OCI-LY1 (cell line): ENCODE measurements at regions not wholly inside any gene's neighbourhood (a gene's known extent, or its start where the extent isn't known, plus 50 kb on each side); places are given as distances from the start of the nearest gene placed in this dataset.

ENCODE experiments used
- H2AFZ ChIP-seq: fragments of 200-600 bp; sonication (generic), shearing (Covaris generic); 2 replicates; pipeline ENCODE4 v1.6.0; 2014; ENCODE audit warnings: antibody characterized with exemption, mild to moderate bottlenecking, low read length
- H3F3A ChIP-seq: fragments of 200-600 bp; sonication (generic), shearing (Covaris generic); 2 replicates; pipeline ENCODE4 v1.6.0; 2014; ENCODE audit warnings: mild to moderate bottlenecking, antibody characterized with exemption, low read length, moderate library complexity; ENCODE audit not compliant: insufficient read depth
- H3K27ac ChIP-seq: fragments of 200-600 bp; sonication (generic); 2 replicates; pipeline ENCODE4 v1.5.1; 2014; ENCODE audit warnings: low read length, mixed run types, mild to moderate bottlenecking, low read depth; ENCODE audit not compliant: poor library complexity, severe bottlenecking
- H3K27me3 ChIP-seq: fragments of 200-600 bp; sonication (generic); 2 replicates; pipeline ENCODE4 v1.6.0; 2014; ENCODE audit warnings: antibody characterized with exemption, mild to moderate bottlenecking, low read length, moderate library complexity; ENCODE audit not compliant: insufficient read depth
- H3K36me3 ChIP-seq: fragments of 200-600 bp; sonication (generic); 2 replicates; pipeline ENCODE4 v1.6.1; 2014; ENCODE audit warnings: mild to moderate bottlenecking, antibody characterized with exemption, low read length, moderate library complexity, mixed read lengths; ENCODE audit not compliant: insufficient read depth
- H3K4me1 ChIP-seq: fragments of 200-600 bp; sonication (generic); 2 replicates; pipeline ENCODE4 v1.5.1; 2014; ENCODE audit warnings: mild to moderate bottlenecking, low read length, moderate library complexity; ENCODE audit not compliant: insufficient read depth, severe bottlenecking
- H3K4me2 ChIP-seq: fragments of 200-600 bp; sonication (generic), shearing (Covaris generic); 2 replicates; pipeline ENCODE4 v1.6.1; 2014; ENCODE audit warnings: low read length
- H3K4me3 ChIP-seq: fragments of 200-600 bp; sonication (generic); 2 replicates; pipeline ENCODE4 v1.5.1; 2014; ENCODE audit warnings: low read length, low read depth, mild to moderate bottlenecking, mixed read lengths; ENCODE audit not compliant: poor library complexity, severe bottlenecking
- H3K79me2 ChIP-seq: fragments of 200-600 bp; shearing (Covaris generic); 2 replicates; pipeline ENCODE4 v1.6.1; 2016; ENCODE audit warnings: mixed run types, low read length, mixed read lengths; ENCODE audit not compliant: insufficient read depth
- H3K9ac ChIP-seq: fragments of 200-600 bp; sonication (generic), shearing (Covaris generic); 2 replicates; pipeline ENCODE4 v1.6.1; 2014; ENCODE audit warnings: mild to moderate bottlenecking, low read length, mixed read lengths
- H3K9me2 ChIP-seq: fragments of 200-600 bp; sonication (generic), shearing (Covaris generic); 2 replicates; pipeline ENCODE4 v1.6.1; 2014; ENCODE audit warnings: low read depth, mild to moderate bottlenecking, low read length, mixed read lengths
- H3K9me3 ChIP-seq: fragments of 200-600 bp; shearing (Covaris generic); 2 replicates; pipeline ENCODE4 v1.6.1; 2014; ENCODE audit warnings: low read length, mixed read lengths
- H4K20me1 ChIP-seq: fragments of 200-600 bp; sonication (generic), shearing (Covaris generic); 2 replicates; pipeline ENCODE4 v1.6.0; 2016; ENCODE audit warnings: mild to moderate bottlenecking, low read length; ENCODE audit not compliant: insufficient read depth
- EZH2 ChIP-seq: fragments of 200-600 bp; sonication (generic), shearing (Covaris generic); IDR thresholded peaks from 2 replicates; pipeline ENCODE4 v1.8.0; 2017; ENCODE audit warnings: borderline replicate concordance, mixed run types, mild to moderate bottlenecking, antibody characterized with exemption, low read length, moderate library complexity, mixed read lengths
- TF ChIP-seq, protein P1 (sequence below): fragments of 200-600 bp; sonication (generic), shearing (Covaris generic); IDR thresholded peaks from 2 replicates; pipeline ENCODE4 v1.5.1; 2017; ENCODE audit warnings: mild to moderate bottlenecking, antibody characterized with exemption, low read length, moderate library complexity, mixed read lengths

DNA sequence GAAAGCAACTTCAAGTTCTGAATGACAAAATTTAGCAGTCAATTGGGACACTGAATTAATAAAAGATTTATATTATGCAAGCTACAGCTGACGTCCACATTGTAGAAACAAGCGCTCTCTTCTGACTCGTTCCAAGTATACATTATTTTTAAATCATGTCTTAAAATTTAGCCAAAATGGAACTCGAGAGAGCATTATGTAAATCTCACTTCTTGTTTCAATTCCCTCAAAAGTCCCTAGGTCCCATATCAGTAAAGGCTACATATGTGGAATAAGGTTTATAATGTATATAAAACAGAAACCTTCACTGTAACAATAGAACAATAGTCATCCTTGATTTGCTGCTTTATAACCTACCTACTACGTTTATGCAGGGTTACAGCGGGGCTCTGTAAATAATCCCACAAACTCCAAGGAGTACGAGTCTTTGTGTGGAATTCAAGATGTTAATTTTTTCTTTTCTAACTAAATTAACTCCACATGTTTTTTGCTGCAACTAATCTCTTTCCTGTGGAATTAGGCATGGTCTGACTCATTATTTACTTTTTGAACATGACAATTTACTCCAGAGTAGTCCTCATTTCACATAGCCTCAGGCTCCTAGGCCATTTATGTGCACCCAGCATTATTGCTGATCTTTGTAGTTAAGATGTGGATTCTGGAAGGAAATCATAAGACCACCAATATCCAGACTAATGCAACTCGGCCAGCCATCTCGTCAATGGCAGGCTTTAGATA, 785.1 kb downstream of the LTN1 start:
- Histone ChIP-seq H3K27ac (no peak overlapping the region), H2AFZ (no peak overlapping the region), H3K4me3 (no peak overlapping the region), H3K27me3 (no peaks in the 10 kb centered on the region), H3K9me3 (no peaks in the 10 kb centered on the region), H3F3A (no peaks in the 10 kb centered on the region), H3K4me2 (no peak overlapping the region), H3K36me3 (no peaks in the 10 kb centered on the region), H3K79me2 (no peaks in the 10 kb centered on the region), H3K4me1 (no peaks in the 10 kb centered on the region), H4K20me1 (no peaks in the 10 kb centered on the region), H3K9me2 (no peaks in the 10 kb centered on the region), H3K9ac (no peak overlapping the region)
- TF ChIP-seq, protein P1, sequence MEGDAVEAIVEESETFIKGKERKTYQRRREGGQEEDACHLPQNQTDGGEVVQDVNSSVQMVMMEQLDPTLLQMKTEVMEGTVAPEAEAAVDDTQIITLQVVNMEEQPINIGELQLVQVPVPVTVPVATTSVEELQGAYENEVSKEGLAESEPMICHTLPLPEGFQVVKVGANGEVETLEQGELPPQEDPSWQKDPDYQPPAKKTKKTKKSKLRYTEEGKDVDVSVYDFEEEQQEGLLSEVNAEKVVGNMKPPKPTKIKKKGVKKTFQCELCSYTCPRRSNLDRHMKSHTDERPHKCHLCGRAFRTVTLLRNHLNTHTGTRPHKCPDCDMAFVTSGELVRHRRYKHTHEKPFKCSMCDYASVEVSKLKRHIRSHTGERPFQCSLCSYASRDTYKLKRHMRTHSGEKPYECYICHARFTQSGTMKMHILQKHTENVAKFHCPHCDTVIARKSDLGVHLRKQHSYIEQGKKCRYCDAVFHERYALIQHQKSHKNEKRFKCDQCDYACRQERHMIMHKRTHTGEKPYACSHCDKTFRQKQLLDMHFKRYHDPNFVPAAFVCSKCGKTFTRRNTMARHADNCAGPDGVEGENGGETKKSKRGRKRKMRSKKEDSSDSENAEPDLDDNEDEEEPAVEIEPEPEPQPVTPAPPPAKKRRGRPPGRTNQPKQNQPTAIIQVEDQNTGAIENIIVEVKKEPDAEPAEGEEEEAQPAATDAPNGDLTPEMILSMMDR, result no peak
- TF ChIP-seq EZH2, result no peak

DNA sequence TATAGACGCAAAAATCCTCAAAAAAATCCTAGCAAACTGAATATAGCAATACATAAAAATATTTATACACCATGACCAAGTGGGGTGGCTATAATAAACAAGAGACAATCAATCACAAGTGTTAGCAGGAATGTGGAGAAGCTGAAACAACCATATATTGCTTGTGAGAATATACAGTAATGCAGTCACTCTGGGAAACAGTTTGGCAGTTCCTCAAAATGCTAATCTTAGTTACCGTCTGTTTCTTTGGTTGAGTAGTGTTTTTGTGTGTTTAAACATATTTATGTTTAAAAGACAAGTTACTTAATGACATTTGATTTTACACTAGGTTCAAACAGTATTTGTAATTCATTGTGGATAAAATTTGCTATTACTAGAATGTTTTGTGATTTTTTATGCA, 792.0 kb downstream of the LTN1 start:
- no peak for TF ChIP-seq EZH2
- TF ChIP-seq, protein P1, result no peak
- Histone ChIP-seq H3K4me3 (no peak overlapping the region), H2AFZ (no peak overlapping the region), H3K9ac (no peak overlapping the region), H3K4me1 (no peaks in the 10 kb centered on the region), H3K9me2 (no peaks in the 10 kb centered on the region), H4K20me1 (no peaks in the 10 kb centered on the region), H3K79me2 (no peaks in the 10 kb centered on the region), H3K4me2 (no peak overlapping the region), H3K9me3 (no peaks in the 10 kb centered on the region), H3K27me3 (no peaks in the 10 kb centered on the region), H3K27ac (no peak overlapping the region), H3K36me3 (no peaks in the 10 kb centered on the region), H3F3A (no peaks in the 10 kb centered on the region)

DNA sequence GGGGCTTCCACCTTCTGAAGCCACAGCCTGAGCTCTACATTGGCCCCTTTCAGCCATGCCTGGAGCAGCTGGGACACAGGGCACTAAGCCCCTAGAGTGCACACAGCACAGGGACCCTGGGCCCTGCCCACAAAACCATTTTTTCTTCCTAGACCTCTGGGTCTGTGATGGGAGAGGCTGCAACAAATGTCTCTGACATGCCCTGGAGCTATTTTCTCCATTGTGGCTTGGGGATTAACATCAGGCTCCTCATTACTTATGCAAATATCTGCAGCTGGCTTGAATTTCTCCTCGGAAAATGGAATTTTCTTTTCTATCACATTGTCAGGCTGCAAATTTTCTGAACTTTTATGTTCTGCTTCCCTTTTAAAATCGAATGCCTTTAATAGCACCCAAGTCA, 795.7 kb downstream of the LTN1 start:
- no peaks in the 10 kb centered on the region for H3K9me3 ChIP-seq
- H2AFZ ChIP-seq, result no peak overlapping the region
- no peaks in the 10 kb centered on the region for H4K20me1 ChIP-seq
- H3K4me2 ChIP-seq, result no peak overlapping the region
- no peak overlapping the region for H3K9ac ChIP-seq
- H3K4me3 ChIP-seq, result no peak overlapping the region
- H3K4me1 ChIP-seq, result no peaks in the 10 kb centered on the region
- H3F3A ChIP-seq, result no peaks in the 10 kb centered on the region
- no peaks in the 10 kb centered on the region for H3K27me3 ChIP-seq
- no peaks in the 10 kb centered on the region for H3K9me2 ChIP-seq
- TF ChIP-seq EZH2, result no peak
- TF ChIP-seq, protein P1, result no peak
- H3K79me2 ChIP-seq, result no peaks in the 10 kb centered on the region
- H3K27ac ChIP-seq, result no peak overlapping the region
- no peaks in the 10 kb centered on the region for H3K36me3 ChIP-seq
